GM10248 (cell line): ENCODE measurements at regions not wholly inside any gene's neighbourhood (a gene's known extent, or its start where the extent isn't known, plus 50 kb on each side); places are given as distances from the start of the nearest gene placed in this dataset.

ENCODE experiments used
- CTCF ChIA-PET: fragments of 300-600 bp; sonication (Branson Sonifier 250); formaldehyde crosslinking; extraction: SDS; loops from one replicate; lab custom pipeline; 2021; ENCODE audit warnings: antibody characterized with exemption; lab: Yijun Ruan, JAX
- POLR2A ChIA-PET: fragments of 350-650 bp; sonication (Branson Sonifier 250); formaldehyde crosslinking; extraction: SDS; loops from one replicate; lab custom pipeline; 2020; ENCODE audit warnings: antibody characterized with exemption; lab: Yijun Ruan, JAX
- DNase-seq: peaks from one replicate; pipeline ENCODE4 v3.0.0; 2012; ENCODE audit errors: extremely low spot score
- TF ChIP-seq, protein P1 (sequence below): IDR thresholded peaks from 2 replicates; pipeline ENCODE4 v1.5.1; 2012; ENCODE audit warnings: mild to moderate bottlenecking, low read depth; ENCODE audit errors: extremely low read depth, missing control alignments, control extremely low read depth

DNA sequence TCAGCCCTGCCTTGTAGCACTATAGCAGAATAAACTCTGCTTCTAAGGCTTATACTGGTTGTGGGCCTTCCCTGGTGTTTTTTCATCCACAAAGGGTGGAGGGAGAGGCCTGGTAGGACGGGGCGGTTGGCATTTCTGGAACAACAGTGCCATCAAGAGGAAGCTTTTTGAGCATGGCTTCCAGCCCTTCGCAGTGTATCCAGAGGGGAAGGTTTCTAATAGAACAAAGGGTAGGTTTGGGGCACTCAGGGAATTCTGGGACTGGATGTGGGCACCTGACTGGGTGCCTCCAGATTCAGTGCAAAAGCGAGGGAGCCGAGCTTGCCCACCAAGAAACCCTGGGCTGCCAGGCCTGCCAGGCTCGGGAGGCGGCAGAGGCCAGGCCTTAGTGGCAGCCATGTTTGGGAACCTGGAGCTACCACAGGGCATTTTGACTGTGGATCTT lies 229.6 kb upstream of the AGTR2 start:
- no peak for DNase-seq
- POLR2A ChIA-PET: no interaction called here

DNA sequence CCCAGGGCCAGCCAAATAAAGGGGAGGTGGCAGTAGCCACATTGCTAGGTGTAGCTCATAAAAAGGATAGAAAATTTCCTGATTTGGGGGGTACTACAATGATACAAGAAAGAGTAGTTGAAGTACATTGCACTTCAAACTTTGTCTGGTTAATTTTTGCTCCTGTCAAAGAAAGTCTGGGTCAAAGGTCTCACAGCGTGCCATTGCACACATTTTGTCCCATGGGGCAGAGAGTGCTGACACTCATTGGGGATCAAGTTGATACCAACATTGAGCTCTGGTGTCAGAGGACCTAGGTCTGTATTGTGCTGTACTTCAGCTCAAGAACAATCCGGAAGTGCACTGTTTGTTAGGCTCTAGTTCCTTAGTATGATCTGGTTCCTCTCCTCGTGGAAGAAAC lies 229.2 kb upstream of the AGTR2 start:
- CTCF ChIA-PET: interaction anchor here (1.2 kb wide), 1 partner anchor 19 kb away, joined by 4 read pairs; no protein-coding TSS in a partner anchor
- POLR2A ChIA-PET: no interaction called here
- TF ChIP-seq, protein P1, sequence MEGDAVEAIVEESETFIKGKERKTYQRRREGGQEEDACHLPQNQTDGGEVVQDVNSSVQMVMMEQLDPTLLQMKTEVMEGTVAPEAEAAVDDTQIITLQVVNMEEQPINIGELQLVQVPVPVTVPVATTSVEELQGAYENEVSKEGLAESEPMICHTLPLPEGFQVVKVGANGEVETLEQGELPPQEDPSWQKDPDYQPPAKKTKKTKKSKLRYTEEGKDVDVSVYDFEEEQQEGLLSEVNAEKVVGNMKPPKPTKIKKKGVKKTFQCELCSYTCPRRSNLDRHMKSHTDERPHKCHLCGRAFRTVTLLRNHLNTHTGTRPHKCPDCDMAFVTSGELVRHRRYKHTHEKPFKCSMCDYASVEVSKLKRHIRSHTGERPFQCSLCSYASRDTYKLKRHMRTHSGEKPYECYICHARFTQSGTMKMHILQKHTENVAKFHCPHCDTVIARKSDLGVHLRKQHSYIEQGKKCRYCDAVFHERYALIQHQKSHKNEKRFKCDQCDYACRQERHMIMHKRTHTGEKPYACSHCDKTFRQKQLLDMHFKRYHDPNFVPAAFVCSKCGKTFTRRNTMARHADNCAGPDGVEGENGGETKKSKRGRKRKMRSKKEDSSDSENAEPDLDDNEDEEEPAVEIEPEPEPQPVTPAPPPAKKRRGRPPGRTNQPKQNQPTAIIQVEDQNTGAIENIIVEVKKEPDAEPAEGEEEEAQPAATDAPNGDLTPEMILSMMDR: no peak
- DNase-seq: no peak

More for the DNA sequence above, 229.6 kb upstream of the AGTR2 start:
- CTCF ChIA-PET: interaction anchor here (1.2 kb wide), 1 partner anchor 19 kb away, joined by 4 read pairs; no protein-coding TSS in a partner anchor
- TF ChIP-seq, protein P1: peak; percentile 9

DNA sequence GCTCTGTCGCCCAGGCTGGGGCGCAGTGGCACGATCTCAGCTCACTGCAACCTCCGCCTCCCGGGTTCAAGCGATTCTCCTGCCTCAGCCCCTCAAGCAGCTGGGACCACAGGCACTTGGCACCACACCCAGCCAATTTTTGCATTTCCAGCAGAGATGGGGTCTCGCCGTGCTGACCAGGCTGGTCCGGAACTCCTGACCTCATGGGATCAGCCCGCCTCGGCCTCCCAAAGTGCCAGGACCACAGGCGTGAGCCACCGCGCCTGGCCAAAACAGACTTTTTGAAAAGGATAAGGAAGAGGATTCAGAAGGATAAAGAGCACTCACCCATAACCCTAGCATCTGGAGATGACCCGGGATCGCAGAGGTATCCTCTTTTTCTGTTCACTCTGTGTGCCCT lies 224.5 kb upstream of the AGTR2 start:
- no peak for DNase-seq
- CTCF ChIA-PET: no interaction called here
- TF ChIP-seq, protein P1: no peak
- POLR2A ChIA-PET: no interaction called here

DNA sequence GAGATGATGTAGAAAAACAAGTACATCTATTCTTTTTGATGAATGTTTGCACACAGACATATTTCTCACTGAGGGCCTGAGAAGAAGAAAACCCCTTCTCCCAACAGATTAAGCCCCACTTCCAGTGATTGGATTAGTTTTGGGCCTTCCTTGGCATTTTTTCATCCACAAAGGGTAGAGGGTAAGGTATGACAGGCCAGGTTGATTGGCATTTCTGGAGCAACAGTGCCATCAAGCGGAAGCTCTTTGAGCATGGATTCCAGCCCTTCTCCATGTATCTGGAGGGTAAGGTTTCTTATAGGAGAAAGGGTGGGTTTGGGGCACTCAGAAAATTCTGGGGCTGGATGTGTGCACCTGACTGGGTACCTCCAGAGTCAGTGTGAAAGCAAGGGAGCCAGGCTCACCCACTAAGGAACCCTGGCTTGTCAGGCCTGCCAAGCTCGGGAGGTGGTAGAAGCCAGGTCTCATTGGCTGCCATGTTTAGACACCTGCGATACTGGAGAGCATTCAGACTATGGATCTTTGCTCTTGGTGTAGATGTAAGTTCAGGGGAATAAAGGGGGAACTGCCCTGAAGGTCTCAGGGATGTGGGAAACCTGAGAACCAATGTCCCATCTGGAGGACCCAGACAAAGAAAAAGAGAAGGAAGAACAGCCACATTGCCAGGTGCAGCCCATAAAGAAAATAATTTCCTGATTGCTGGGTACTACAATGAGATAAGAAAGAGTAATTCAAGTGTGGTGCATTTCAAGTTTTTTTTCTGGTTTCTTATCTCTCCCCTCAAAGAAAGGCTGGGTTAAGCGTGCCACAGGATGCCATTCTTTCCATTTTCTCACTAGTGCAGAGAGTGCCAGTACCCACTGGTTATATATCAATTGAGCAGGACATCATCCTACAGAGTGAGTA lies 222.3 kb upstream of the AGTR2 start:
- TF ChIP-seq, protein P1: no peak
- ChIA-PET CTCF (no interaction called here), POLR2A (no interaction called here)
- no peak for DNase-seq

DNA sequence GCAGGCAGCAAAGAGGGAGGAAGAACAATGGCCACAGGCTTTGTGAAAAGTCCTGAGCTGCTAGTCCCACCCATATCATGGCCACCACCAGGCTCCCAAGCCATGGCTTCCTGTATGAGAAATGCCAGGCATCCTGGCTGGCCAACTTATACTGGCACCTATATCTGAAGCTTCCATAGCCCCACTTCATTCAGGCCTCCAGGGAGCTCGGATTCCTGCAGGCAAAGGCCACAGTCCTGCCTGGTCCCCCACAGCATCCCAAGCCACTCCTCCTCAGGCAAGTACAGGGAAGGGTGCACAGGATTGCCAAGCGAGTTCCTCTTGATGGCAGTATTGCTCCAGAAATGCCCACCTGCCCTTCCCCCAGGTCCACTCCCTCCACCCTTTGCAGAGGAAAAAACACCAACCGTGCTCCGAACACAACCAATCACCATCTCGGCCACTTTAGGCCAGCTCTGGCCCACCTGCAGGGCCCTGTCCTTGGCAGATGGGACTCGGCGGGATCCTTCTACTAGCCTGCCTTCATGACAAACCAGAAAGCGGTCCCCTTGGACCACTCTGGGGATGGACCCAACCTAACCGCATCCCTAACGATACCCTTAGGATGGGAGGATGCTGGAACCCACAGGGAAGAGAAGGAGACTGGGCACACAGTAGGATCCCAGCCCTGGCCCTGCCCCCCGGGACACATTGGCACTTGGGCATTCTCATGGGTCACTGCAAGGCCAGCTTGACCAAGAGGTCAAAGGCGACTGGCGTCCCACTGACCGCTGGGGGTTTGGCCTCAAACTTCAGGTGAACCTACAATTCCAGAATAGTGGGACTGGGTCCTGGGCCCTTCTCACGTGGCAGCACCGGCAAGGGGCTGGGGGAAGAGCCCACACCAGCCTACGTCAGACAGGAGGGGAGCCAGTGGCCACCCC lies 220.4 kb upstream of the AGTR2 start:
- TF ChIP-seq, protein P1: no peak
- CTCF ChIA-PET: interaction anchor here (0.9 kb wide), 1 partner anchor 10 kb away, joined by 3 read pairs; no protein-coding TSS in a partner anchor
- no peak for DNase-seq
- POLR2A ChIA-PET: no interaction called here
